ENCODE measurements at regions not wholly inside any gene's neighbourhood (a gene's known extent, or its start where the extent isn't known, plus 50 kb on each side); places are given as distances from the start of the nearest gene placed in this dataset.

DNA sequence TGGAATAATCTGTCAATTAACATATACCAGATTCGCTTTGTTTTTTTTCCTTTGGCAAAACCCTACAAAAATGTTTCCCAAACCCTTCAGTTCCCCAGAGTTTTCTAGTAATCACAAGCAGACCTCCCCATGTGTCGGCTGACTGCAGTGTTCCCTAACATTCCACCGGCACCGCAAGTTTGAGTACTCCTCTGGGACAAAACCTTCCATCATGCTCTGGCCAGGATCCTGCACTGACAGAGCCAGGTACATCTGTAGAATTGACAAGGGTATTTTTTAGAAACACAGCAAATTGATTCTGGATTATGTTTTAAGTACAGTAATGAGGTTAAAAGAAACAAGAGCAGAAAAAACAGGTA lies 174.7 kb downstream of the GAS1 start:
- ATAC-seq (ENCODE audit: low read depth): no peak

DNA sequence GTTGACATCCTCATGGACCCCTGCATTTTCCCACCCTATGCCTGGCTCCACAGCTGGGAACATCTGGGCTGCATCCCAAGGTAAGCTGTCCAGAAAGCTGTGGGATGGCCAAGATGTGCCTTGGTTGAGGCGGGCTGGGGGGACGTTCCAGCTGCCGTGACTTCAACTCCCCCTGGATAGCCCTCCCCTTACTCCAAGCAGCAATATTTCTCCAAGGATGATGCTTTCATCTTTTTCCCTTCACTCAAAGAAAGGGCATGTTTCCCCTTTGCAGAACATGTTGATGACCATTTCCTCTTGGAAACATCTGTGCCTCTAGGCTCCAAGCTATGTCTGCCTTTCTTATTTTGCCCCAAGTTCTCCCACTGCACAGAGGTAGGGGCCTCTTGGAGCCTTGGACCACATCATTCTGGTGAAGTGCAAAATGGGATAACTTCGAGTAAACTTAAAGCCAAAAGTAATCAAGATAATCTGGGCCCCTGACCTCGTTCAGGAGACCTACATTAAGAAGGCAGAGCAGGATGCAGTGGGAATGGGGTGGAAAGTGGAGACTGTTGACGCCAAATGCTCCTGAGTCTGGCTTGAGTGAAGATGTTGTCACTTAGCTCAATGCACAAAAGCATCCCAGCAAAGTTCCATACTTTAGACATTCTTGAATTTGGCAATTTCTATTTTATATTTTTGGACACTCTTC lies 175.2 kb downstream of the GAS1 start:
- CTCF ChIA-PET: no interaction called here
- H3K9me3 Mint-ChIP-seq: peaks cover 3% of the 10 kb centered on the region
- POLR2A ChIA-PET: no interaction called here
- intact Hi-C loops (cut with micrococcal nuclease): no loop called here
- H3K36me3 Mint-ChIP-seq (ENCODE audit: low read depth): no peaks in the 10 kb centered on the region
- H3K4me3 Mint-ChIP-seq: no peak overlapping the region
- no peaks in the 10 kb centered on the region for H3K4me1 Mint-ChIP-seq
- ATAC-seq (ENCODE audit: low read depth) (no peak), DNase-seq (no peak)
- no peak overlapping the region for H3K27ac Mint-ChIP-seq
- no peaks in the 10 kb centered on the region for H3K27me3 Mint-ChIP-seq
- TF ChIP-seq, protein P1, sequence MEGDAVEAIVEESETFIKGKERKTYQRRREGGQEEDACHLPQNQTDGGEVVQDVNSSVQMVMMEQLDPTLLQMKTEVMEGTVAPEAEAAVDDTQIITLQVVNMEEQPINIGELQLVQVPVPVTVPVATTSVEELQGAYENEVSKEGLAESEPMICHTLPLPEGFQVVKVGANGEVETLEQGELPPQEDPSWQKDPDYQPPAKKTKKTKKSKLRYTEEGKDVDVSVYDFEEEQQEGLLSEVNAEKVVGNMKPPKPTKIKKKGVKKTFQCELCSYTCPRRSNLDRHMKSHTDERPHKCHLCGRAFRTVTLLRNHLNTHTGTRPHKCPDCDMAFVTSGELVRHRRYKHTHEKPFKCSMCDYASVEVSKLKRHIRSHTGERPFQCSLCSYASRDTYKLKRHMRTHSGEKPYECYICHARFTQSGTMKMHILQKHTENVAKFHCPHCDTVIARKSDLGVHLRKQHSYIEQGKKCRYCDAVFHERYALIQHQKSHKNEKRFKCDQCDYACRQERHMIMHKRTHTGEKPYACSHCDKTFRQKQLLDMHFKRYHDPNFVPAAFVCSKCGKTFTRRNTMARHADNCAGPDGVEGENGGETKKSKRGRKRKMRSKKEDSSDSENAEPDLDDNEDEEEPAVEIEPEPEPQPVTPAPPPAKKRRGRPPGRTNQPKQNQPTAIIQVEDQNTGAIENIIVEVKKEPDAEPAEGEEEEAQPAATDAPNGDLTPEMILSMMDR (IDR thresholded peaks at IDR 0.05): no peak

More for the DNA sequence above, 174.7 kb downstream of the GAS1 start:
- no peak overlapping the region for H3K4me3 Mint-ChIP-seq
- H3K27me3 Mint-ChIP-seq: no peaks in the 10 kb centered on the region
- ChIA-PET CTCF (no interaction called here), POLR2A (no interaction called here)
- H3K27ac Mint-ChIP-seq: no peak overlapping the region
- TF ChIP-seq, protein P1 (IDR thresholded peaks at IDR 0.05): no peak
- intact Hi-C loops (cut with micrococcal nuclease): no loop called here
- no peaks in the 10 kb centered on the region for H3K36me3 Mint-ChIP-seq (ENCODE audit: low read depth)
- DNase-seq: no peak
- no peaks in the 10 kb centered on the region for H3K4me1 Mint-ChIP-seq
- H3K9me3 Mint-ChIP-seq: peaks cover 3% of the 10 kb centered on the region

DNA sequence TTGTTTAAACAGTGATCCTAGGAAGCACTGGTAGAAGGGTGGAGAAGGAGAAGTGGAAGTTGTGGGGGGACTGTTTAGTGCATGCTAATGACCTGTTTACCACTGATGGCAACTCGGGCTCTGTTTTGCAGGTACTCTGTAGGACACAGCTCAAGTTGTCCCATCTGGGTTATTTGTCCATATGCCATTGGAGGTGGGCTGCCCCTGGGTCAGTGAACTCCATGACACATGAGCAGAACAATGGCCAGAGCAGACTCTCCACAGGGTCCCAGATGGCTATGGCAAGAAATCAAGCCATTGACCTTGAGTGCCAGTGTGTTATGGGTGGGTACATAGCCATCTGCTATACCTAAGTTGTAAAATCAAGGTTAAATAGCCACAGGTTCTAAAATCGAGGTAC lies 175.9 kb downstream of the GAS1 start:
- CTCF ChIA-PET: no interaction called here
- POLR2A ChIA-PET: no interaction called here
- ATAC-seq (ENCODE audit: low read depth): no peak
- H3K9me3 Mint-ChIP-seq: peaks cover 3% of the 10 kb centered on the region
- intact Hi-C loops (cut with micrococcal nuclease): no loop called here
- DNase-seq: no peak
- H3K27ac Mint-ChIP-seq: no peak overlapping the region
- H3K4me1 Mint-ChIP-seq: no peaks in the 10 kb centered on the region
- no peaks in the 10 kb centered on the region for H3K36me3 Mint-ChIP-seq (ENCODE audit: low read depth)
- H3K4me3 Mint-ChIP-seq: no peak overlapping the region
- TF ChIP-seq, protein P1 (IDR thresholded peaks at IDR 0.05): no peak
- H3K27me3 Mint-ChIP-seq: no peaks in the 10 kb centered on the region

- Mint-ChIP-seq H3K4me3 (no peak overlapping the region), H3K27me3 (no peaks in the 10 kb centered on the region), H3K27ac (no peak overlapping the region), H3K4me1 (no peaks in the 10 kb centered on the region), H3K36me3 (ENCODE audit: low read depth) (no peaks in the 10 kb centered on the region), H3K9me3 (no peaks in the 10 kb centered on the region)
- ATAC-seq (ENCODE audit: low read depth): no peak
- TF ChIP-seq, protein P1 (IDR thresholded peaks at IDR 0.05): no peak
- ChIA-PET POLR2A (no interaction called here), CTCF (no interaction called here)
- intact Hi-C loops (cut with micrococcal nuclease): no loop called here
- no peak for DNase-seq
Observed at GRCh38 chr9:86768709-86769108, 178.6 kb downstream of the GAS1 start.

- intact Hi-C loops (cut with micrococcal nuclease): no loop called here
- TF ChIP-seq, protein P1 (IDR thresholded peaks at IDR 0.05): no peak
- ChIA-PET POLR2A (no interaction called here), CTCF (no interaction called here)
- DNase-seq (no peak), ATAC-seq (ENCODE audit: low read depth) (no peak)
- Mint-ChIP-seq H3K27me3 (no peaks in the 10 kb centered on the region), H3K4me3 (no peak overlapping the region), H3K36me3 (ENCODE audit: low read depth) (no peaks in the 10 kb centered on the region), H3K9me3 (no peaks in the 10 kb centered on the region), H3K4me1 (no peaks in the 10 kb centered on the region), H3K27ac (no peak overlapping the region)
Observed at GRCh38 chr9:86768020-86768419, 179.3 kb downstream of the GAS1 start.
